Vagina (tissue), 2 donors: ENCODE measurements at regions not wholly inside any gene's neighbourhood (a gene's known extent, or its start where the extent isn't known, plus 50 kb on each side); places are given as distances from the start of the nearest gene placed in this dataset.

Source experiments
- DNase-seq, 2 donors: peaks; one replicate each; pipeline ENCODE4 v3.0.0-alpha.2; 2017; ENCODE audit errors: extremely low spot score in 2 of 2
- H3K27ac ChIP-seq: fragments of 200-600 bp; sonication (generic); one replicate; pipeline ENCODE4 v1.5.1; 2019
- H3K27me3 ChIP-seq: fragments of 200-600 bp; sonication (generic); one replicate; pipeline ENCODE4 v1.5.1; 2019
- H3K36me3 ChIP-seq, 2 donors: fragments of 200-600 bp; sonication (generic); one replicate each; pipeline ENCODE4 v1.5.1; 2017 to 2019
- H3K4me1 ChIP-seq: fragments of 200-600 bp; sonication (generic); one replicate; pipeline ENCODE4 v1.5.1; 2019
- H3K4me3 ChIP-seq, 2 donors: fragments of 200-600 bp; sonication (generic); 1 replicate in 1 of 2; 2 replicates in 1 of 2; pipeline ENCODE4 v1.5.1; 2016 to 2019
- H3K9me3 ChIP-seq: fragments of 200-600 bp; sonication (generic); one replicate; pipeline ENCODE4 v1.5.1; 2019
- CTCF ChIP-seq, 3 experiments: fragments of 450-650 bp in 2 of 3; fragments of 200-600 bp in 1 of 3; sonication (generic) in 1 of 3; IDR thresholded peaks; one replicate each; pipeline ENCODE4 v1.5.1; 2017 to 2019; ENCODE audit warnings: antibody characterized with exemption in 3 of 3, mild to moderate bottlenecking in 2 of 3, moderate library complexity in 2 of 3
- POLR2A ChIP-seq, 2 donors: fragments of 450-650 bp; IDR thresholded peaks; one replicate each; pipeline ENCODE4 v1.6.1; 2017; ENCODE audit warnings: antibody characterized with exemption in 2 of 2, mild to moderate bottlenecking in 2 of 2, moderate library complexity in 2 of 2
- POLR2AphosphoS5 ChIP-seq, 2 donors: sonication (generic); formaldehyde crosslinking; IDR thresholded peaks; one replicate each; pipeline ENCODE4 v1.9.0; 2017; ENCODE audit warnings: antibody characterized with exemption in 2 of 2, mild to moderate bottlenecking in 2 of 2, low read depth in 1 of 2; ENCODE audit not compliant: insufficient read depth in 1 of 2
- intact Hi-C: fragments of 100-400 bp; cut with DNase I; formaldehyde crosslinking; loops from one replicate; pipeline ENCODE4 v1.15.1; 2023

DNA sequence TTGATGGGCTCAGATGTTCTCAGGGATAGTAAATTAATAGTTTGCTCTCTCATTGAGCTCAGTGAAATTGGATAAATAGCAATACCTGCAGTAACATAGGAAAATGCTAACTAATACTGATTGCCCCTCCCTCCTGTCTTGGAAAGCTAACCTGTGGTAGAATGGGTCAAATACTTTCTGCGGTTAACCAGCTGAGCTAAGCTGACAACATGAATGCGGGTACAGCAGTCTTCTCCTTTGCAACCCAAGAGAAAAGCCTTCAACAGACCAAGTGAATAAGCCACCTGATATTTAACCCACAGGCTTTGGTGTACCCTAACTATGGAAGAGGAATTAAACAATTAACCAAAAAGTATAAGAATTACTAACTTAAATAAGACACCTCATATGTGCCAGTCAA lies 408.3 kb upstream of the MAF start:
- peaks cover 5% of the 10 kb centered on the region for H3K9me3 ChIP-seq
- H3K4me3 ChIP-seq: no peak overlapping the region
- H3K27ac ChIP-seq: no peak overlapping the region
- H3K36me3 ChIP-seq: no peaks in the 10 kb centered on the region
- intact Hi-C loops: no loop called here
- H3K4me1 ChIP-seq: no peaks in the 10 kb centered on the region
- DNase-seq: no peak
- H3K27me3 ChIP-seq: no peaks in the 10 kb centered on the region
- TF ChIP-seq POLR2A (IDR thresholded peaks at IDR 0.05): no peak
- TF ChIP-seq POLR2AphosphoS5 (IDR thresholded peaks at IDR 0.05; ENCODE audit: insufficient read depth in 1 of 2, low read depth in 1 of 2): no peak
- no peak for TF ChIP-seq CTCF (IDR thresholded peaks at IDR 0.05)

- Histone ChIP-seq H3K27me3 (no peaks in the 10 kb centered on the region), H3K27ac (no peak overlapping the region), H3K36me3 (no peaks in the 10 kb centered on the region), H3K4me1 (no peaks in the 10 kb centered on the region), H3K4me3 (no peak overlapping the region), H3K9me3 (peaks cover 5% of the 10 kb centered on the region)
- no peak for DNase-seq
- TF ChIP-seq CTCF (IDR thresholded peaks at IDR 0.05) (no peak), POLR2A (IDR thresholded peaks at IDR 0.05) (no peak), POLR2AphosphoS5 (IDR thresholded peaks at IDR 0.05; ENCODE audit: insufficient read depth in 1 of 2, low read depth in 1 of 2) (no peak)
- intact Hi-C loops: no loop called here
These were observed 406.7 kb upstream of the MAF start for GRCh38 chr16:80007231-80007630.

DNA sequence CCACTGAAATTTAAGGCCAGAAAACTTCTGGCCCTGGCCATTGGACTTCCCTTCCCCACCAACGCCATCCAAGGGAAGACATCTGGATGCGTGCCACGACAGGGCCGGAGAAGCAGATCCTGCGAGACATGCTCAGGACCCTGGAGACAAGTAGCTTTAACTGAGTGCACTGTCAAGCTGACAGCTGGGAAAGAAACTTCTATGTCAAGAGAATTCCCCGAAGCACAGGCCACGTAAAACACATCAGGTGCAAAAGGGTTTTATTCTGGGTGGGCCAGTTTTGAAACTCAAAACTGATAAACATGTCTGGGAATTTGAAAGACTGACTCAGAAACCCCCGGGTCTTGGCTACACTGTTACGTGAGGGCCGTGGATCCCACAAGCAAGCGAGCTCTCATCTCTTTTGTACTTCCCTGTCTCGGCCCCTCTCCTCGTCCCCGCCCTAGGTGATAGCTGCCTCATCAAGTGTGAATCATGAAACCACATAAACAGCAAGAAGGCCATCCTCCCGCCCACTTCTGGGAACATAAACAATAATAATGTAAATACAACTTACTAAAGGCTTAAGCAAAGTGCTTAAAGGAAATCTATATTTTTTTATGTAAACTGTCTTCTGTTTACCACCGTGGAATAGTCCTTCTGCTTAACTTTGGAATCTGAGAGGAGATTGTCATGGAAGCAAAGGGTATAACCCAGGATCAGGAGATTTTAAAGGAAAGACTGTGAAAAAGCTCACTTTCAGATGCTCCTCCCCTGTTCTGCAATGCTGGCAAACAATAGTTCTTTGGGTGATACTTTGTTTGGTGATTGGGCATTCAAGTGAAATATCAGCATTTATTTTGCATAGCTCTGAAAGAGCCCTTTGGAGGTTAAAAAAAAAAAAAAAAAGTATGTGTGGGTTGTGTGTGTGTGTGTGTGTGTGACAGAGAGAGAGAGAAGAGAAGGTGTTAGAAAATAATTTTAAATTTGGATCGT lies 406.0 kb upstream of the MAF start:
- no peak overlapping the region for H3K4me3 ChIP-seq
- no peaks in the 10 kb centered on the region for H3K27me3 ChIP-seq
- H3K9me3 ChIP-seq: peaks cover 5% of the 10 kb centered on the region
- no peak for TF ChIP-seq CTCF (IDR thresholded peaks at IDR 0.05)
- TF ChIP-seq POLR2AphosphoS5 (IDR thresholded peaks at IDR 0.05; ENCODE audit: insufficient read depth in 1 of 2, low read depth in 1 of 2): no peak
- TF ChIP-seq POLR2A (IDR thresholded peaks at IDR 0.05): no peak
- no peak for DNase-seq
- no peaks in the 10 kb centered on the region for H3K36me3 ChIP-seq
- H3K4me1 ChIP-seq: no peaks in the 10 kb centered on the region
- no peak overlapping the region for H3K27ac ChIP-seq
- intact Hi-C loops: no loop called here

DNA sequence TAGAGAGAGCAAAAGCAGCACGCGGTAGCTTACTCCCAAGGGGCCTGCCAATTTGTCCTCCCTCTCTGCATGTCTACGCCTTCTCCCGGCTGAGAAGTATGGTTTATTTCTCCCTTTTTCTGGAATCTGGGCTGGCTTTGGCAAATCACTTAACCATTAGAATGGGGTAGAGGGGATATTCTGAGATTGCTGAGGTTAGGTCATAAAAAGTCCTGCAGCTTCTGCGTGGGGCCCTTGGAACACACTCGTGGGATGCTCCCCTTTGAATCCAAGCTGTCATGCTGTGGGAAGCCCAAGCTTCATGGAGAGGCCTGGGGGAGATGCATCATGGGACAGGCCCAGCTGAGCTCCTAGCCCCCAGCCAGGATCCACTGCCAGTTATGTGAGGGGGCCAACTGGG lies 403.6 kb upstream of the MAF start:
- TF ChIP-seq CTCF (IDR thresholded peaks at IDR 0.05): no peak
- TF ChIP-seq POLR2AphosphoS5 (IDR thresholded peaks at IDR 0.05; ENCODE audit: insufficient read depth in 1 of 2, low read depth in 1 of 2): no peak
- no peak for TF ChIP-seq POLR2A (IDR thresholded peaks at IDR 0.05)
- Histone ChIP-seq H3K27me3 (no peaks in the 10 kb centered on the region), H3K4me1 (no peaks in the 10 kb centered on the region), H3K36me3 (no peaks in the 10 kb centered on the region), H3K4me3 (no peak overlapping the region), H3K9me3 (peaks cover 5% of the 10 kb centered on the region), H3K27ac (no peak overlapping the region)
- intact Hi-C loops: no loop called here
- no peak for DNase-seq

GRCh38 chr16:80002261-80002660 lies 401.7 kb upstream of the MAF start:
- Histone ChIP-seq H3K4me1 (no peaks in the 10 kb centered on the region), H3K4me3 (no peak overlapping the region), H3K27me3 (no peaks in the 10 kb centered on the region), H3K27ac (no peak overlapping the region), H3K9me3 (peaks cover 5% of the 10 kb centered on the region), H3K36me3 (no peaks in the 10 kb centered on the region)
- no peak for TF ChIP-seq POLR2AphosphoS5 (IDR thresholded peaks at IDR 0.05; ENCODE audit: insufficient read depth in 1 of 2, low read depth in 1 of 2)
- DNase-seq: no peak
- intact Hi-C loops: no loop called here
